ENCODE measurements at regions not wholly inside any gene's neighbourhood (a gene's known extent, or its start where the extent isn't known, plus 50 kb on each side); places are given as distances from the start of the nearest gene placed in this dataset.
A peak's percentile ranks its signal among the peaks of the same experiment; 100 is the strongest.

DNA sequence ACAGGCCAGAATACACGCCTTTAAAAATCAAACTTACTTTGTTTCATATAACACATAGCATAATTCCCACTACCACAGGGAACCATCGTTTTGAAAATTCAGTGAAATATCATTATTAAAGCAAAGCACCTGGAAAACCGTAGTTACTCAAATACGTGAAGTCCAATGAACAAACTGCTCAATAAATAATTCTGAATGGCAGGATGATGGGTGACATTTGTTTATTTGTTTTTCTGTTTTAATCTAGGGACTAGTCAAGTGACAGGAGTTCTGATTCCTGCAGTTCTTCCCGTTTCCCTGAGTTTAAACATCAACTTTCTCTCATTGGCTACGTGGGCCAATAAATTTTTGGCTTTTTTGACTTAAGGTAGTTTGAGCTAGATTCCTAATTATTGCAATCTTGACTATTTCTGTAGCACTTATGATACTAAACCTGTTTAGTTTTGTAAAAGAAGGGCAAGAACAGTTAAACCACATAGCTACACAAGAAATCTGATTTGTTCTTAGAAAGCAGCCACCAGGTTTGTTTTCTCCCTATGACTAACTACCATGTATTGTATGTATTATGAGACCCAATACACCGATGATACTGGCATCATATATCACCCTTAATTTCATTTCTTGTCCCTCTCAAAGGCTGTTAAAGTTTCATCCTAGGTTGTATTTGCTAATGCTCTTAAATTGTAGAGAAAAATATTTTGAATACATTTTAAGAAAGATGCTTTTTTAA lies 411.2 kb downstream of the SHQ1 start (continued):
- TF ChIP-seq HES2 (IDR thresholded peaks at IDR 0.05) (no peak), BHLHE40 (IDR thresholded peaks at IDR 0.05; ENCODE audit: low read depth, low read length) (no peak), PBX3 (IDR thresholded peaks at IDR 0.05) (no peak), NFE2L2 (conservative IDR thresholded peaks at IDR 0.05; ENCODE audit: low read length) (no peak), EHF (CRISPR knock-in tag; IDR thresholded peaks at IDR 0.05) (no peak), POLR2AphosphoS2 (conservative IDR thresholded peaks at IDR 0.05; ENCODE audit: low read length) (no peak)

DNA sequence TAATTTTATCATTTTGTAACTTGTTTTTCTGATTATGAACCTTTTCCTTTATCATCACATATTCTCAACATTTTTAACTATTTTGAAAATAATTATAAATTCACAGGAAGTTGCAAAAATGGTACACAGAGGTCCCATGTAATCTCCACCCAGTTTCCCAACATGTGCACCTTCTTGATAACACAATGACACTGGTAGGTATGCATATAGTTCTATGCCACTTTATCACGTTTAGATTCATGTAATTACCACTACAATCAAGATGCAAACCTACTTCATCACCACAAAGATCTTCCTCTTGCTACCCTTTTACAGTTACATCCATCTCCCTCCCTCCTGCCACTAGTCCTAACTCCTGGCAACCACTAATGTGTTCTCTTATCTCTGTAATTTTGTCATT lies 413.9 kb downstream of the SHQ1 start:
- ATAC-seq, result no peak
- ChIA-PET POLR2A (no interaction called here), CTCF (no interaction called here)
- H3K27ac ChIP-seq, result no peak overlapping the region
- H3K9me3 ChIP-seq, result no peaks in the 10 kb centered on the region
- TF ChIP-seq JUN (IDR thresholded peaks at IDR 0.05) (no peak), EHMT2 (IDR thresholded peaks at IDR 0.05; ENCODE audit: low read depth) (no peak), RARB (CRISPR knock-in tag; IDR thresholded peaks at IDR 0.05) (no peak), BCL3 (IDR thresholded peaks at IDR 0.05) (no peak), CHD2 (IDR thresholded peaks at IDR 0.05; ENCODE audit: low read length, partially characterized antibody) (no peak), ZSCAN20 (CRISPR knock-in tag; IDR thresholded peaks at IDR 0.05) (no peak), JUNB (IDR thresholded peaks at IDR 0.05) (no peak), PBX3 (IDR thresholded peaks at IDR 0.05) (no peak), HES2 (IDR thresholded peaks at IDR 0.05) (no peak)
- DNase-seq (ENCODE audit: low read depth in 1 of 2, low spot score in 1 of 2), result no peak
- no peak overlapping the region for H3K4me2 ChIP-seq
- H3K4me1 ChIP-seq, result peaks cover 3% of the 10 kb centered on the region; the same call in 1 of the 3 replicates
- 82% methylated on average over 1 of the region's 1 CpG for WGBS (ENCODE audit: missing lambda C conversion rate)
- H3K4me3 ChIP-seq, result no peak overlapping the region
- FAIRE-seq, result peak; percentile 32

DNA sequence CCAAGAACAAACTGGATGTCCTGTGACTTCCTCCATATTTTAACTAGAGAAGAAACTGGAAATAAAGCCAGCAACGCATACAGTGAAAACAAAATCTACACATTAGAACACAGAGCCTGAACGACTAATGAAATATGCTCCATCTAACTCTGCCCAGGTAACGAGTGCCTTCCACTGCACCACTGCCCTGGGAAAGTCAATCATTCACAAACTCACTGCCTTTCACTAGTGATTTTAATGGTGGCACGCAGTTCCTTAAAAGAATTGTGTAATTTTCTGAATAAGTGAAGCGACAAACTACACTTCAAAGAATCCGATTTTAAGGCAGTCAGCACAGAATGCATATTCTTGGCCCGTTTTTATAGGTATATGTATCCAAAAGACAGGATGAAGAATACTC lies 416.0 kb downstream of the SHQ1 start:
- Histone ChIP-seq H3K4me2 (no peak overlapping the region), H3K9me3 (no peaks in the 10 kb centered on the region), H3K4me3 (no peak overlapping the region), H3K4me1 (peaks cover 3% of the 10 kb centered on the region; the same call in 1 of the 3 replicates), H3K27ac (no peak overlapping the region)
- CTCF ChIA-PET, result no interaction called here
- DNase-seq (ENCODE audit: low read depth in 1 of 2, low spot score in 1 of 2) (no peak), ATAC-seq (no peak), FAIRE-seq (no peak)
- POLR2A ChIA-PET, result no interaction called here
- 90% methylated on average over 7 of the region's 7 CpGs for WGBS (ENCODE audit: missing lambda C conversion rate)
- TF ChIP-seq ZFP36 (IDR thresholded peaks at IDR 0.05; ENCODE audit: borderline replicate concordance, partially characterized antibody) (no peak), BHLHE40 (IDR thresholded peaks at IDR 0.05; ENCODE audit: low read depth, low read length) (no peak), RNF2 (IDR thresholded peaks at IDR 0.05; ENCODE audit: borderline replicate concordance, low read depth) (no peak), NR3C1 (IDR thresholded peaks at IDR 0.05) (no peak), HES2 (IDR thresholded peaks at IDR 0.05) (no peak), HEYL (CRISPR knock-in tag; IDR thresholded peaks at IDR 0.05) (no peak), JUN (IDR thresholded peaks at IDR 0.05) (no peak)
